H1 (cell line): ENCODE measurements at regions not wholly inside any gene's neighbourhood (a gene's known extent, or its start where the extent isn't known, plus 50 kb on each side); places are given as distances from the start of the nearest gene placed in this dataset.

ENCODE experiments used
- CTCF ChIA-PET: fragments of 300-600 bp; sonication (Branson Sonifier 250); formaldehyde crosslinking; loops from one replicate; lab custom pipeline; 2021; ENCODE audit not compliant: partially characterized antibody; lab: Charles Lee
- POLR2A ChIA-PET: fragments of 300-600 bp; sonication (Branson Sonifier 250); formaldehyde crosslinking; loops from one replicate; lab custom pipeline; 2021; ENCODE audit warnings: inconsistent platforms; ENCODE audit not compliant: partially characterized antibody; lab: Charles Lee
- DNase-seq, 2 experiments: peaks; one replicate each; pipeline versions ENCODE4 v3.0.0 to v3.0.0-alpha.2; 2010 to 2022; ENCODE audit warnings: low spot score in 2 of 2, low read depth in 1 of 2, mixed read lengths in 1 of 2
- FAIRE-seq: peaks from 2 replicates; lab custom pipeline; 2011; peaks lifted over from hg19 to GRCh38; lab: Jason Lieb, UNC
- H2AFZ ChIP-seq: 2 replicates; pipeline ENCODE4 v1.8.1; 2012; ENCODE audit warnings: low read length, inconsistent platforms
- H2AK5ac ChIP-seq: 2 replicates; pipeline ENCODE4 v1.6.1; 2013; ENCODE audit warnings: low read depth, low read length
- H2BK120ac ChIP-seq: replicated peaks from 2 replicates; pipeline ENCODE3; 2013; ENCODE audit warnings: low read depth, low read length, inconsistent platforms
- H2BK12ac ChIP-seq: 2 replicates; pipeline ENCODE4 v1.6.1; 2013; ENCODE audit warnings: low read depth, low read length
- H2BK15ac ChIP-seq: 2 replicates; pipeline ENCODE4 v1.6.1; 2013; ENCODE audit warnings: low read length
- H2BK20ac ChIP-seq: 2 replicates; pipeline ENCODE4 v1.6.1; 2013; ENCODE audit warnings: low read length
- H2BK5ac ChIP-seq: 2 replicates; pipeline ENCODE4 v1.6.1; 2013; ENCODE audit warnings: low read depth, low read length
- H3K14ac ChIP-seq: 2 replicates; pipeline ENCODE4 v1.6.1; 2013; ENCODE audit warnings: inconsistent platforms; ENCODE audit not compliant: insufficient read length
- H3K18ac ChIP-seq: 2 replicates; pipeline ENCODE4 v1.6.1; 2013; ENCODE audit warnings: low read length; ENCODE audit errors: extremely low read depth
- H3K23ac ChIP-seq: 2 replicates; pipeline ENCODE4 v1.6.1; 2013; ENCODE audit warnings: inconsistent platforms; ENCODE audit not compliant: insufficient read length
- H3K23me2 ChIP-seq: 2 replicates; pipeline ENCODE4 v1.6.1; 2013; ENCODE audit warnings: low read depth, low read length
- H3K27ac ChIP-seq: 2 replicates; pipeline ENCODE4 v1.6.1; 2011; ENCODE audit warnings: low read depth, low read length, inconsistent platforms
- H3K27me3 ChIP-seq, 4 experiments: replicated peaks in 1 of 4; 1 replicate in 1 of 4; 2 replicates in 3 of 4; pipeline versions ENCODE4 v1.6.1 to v1.8.1; 2011 to 2013; ENCODE audit warnings: low read length in 3 of 4, mild to moderate bottlenecking in 3 of 4, inconsistent platforms in 2 of 4, mixed read lengths in 2 of 4, moderate library complexity in 1 of 4; ENCODE audit not compliant: control insufficient read depth in 3 of 4, insufficient read depth in 3 of 4; ENCODE audit errors: extremely low read depth in 1 of 4
- H3K36me3 ChIP-seq, 4 experiments: 2 replicates each; pipeline versions ENCODE4 v1.6.1 to v1.8.1; 2011 to 2013; ENCODE audit warnings: mild to moderate bottlenecking in 4 of 4, low read length in 3 of 4, moderate library complexity in 2 of 4, control low read depth in 1 of 4, inconsistent platforms in 1 of 4; ENCODE audit not compliant: insufficient read depth in 4 of 4, control insufficient read depth in 2 of 4
- H3K4ac ChIP-seq: replicated peaks from 2 replicates; pipeline ENCODE3; 2013; ENCODE audit warnings: low read length, low read depth, mixed read lengths, inconsistent platforms; ENCODE audit not compliant: insufficient read length
- H3K4me1 ChIP-seq, 4 experiments: replicated peaks in 1 of 4; 1 replicate in 1 of 4; 2 replicates in 3 of 4; pipeline versions ENCODE4 v1.6.1 to v1.8.1; 2011 to 2013; ENCODE audit warnings: low read length in 3 of 4, inconsistent platforms in 2 of 4, mixed read lengths in 1 of 4; ENCODE audit not compliant: insufficient read depth in 4 of 4, control insufficient read depth in 3 of 4
- H3K4me2 ChIP-seq, 2 experiments: 2 replicates each; pipeline versions ENCODE4 v1.6.1 to v1.8.1; 2011 to 2013; ENCODE audit warnings: low read depth in 2 of 2, low read length in 2 of 2, control low read depth in 1 of 2, inconsistent platforms in 1 of 2, mild to moderate bottlenecking in 1 of 2; ENCODE audit not compliant: insufficient read depth in 1 of 2
- H3K4me3 ChIP-seq, 4 experiments: fragments of 200-600, 300-600 bp in 1 of 4; sonication (generic), shearing (Covaris generic), sonication (Bioruptor Twin) in 1 of 4; 2 replicates each; pipeline versions ENCODE4 v1.5.1 to v1.8.1; 2011 to 2016; ENCODE audit warnings: low read length in 4 of 4, low read depth in 3 of 4, control low read depth in 2 of 4, inconsistent platforms in 2 of 4, mild to moderate bottlenecking in 2 of 4, mixed read lengths in 1 of 4, moderate library complexity in 1 of 4; ENCODE audit not compliant: insufficient read depth in 2 of 4; ENCODE audit errors: extremely low read depth in 1 of 4
- H3K56ac ChIP-seq: replicated peaks from 2 replicates; pipeline ENCODE3; 2013; ENCODE audit warnings: low read depth, mild to moderate bottlenecking, mixed read lengths, low read length, inconsistent platforms; ENCODE audit not compliant: insufficient read length
- H3K79me1 ChIP-seq: 2 replicates; pipeline ENCODE4 v1.6.1; 2013; ENCODE audit warnings: low read depth, low read length, control low read depth
- H3K79me2 ChIP-seq, 2 experiments: 2 replicates each; pipeline versions ENCODE4 v1.6.1 to v1.8.1; 2012 to 2013; ENCODE audit warnings: low read length in 2 of 2, mild to moderate bottlenecking in 2 of 2, inconsistent platforms in 1 of 2; ENCODE audit not compliant: insufficient read depth in 2 of 2, control insufficient read depth in 1 of 2
- H3K9ac ChIP-seq, 4 experiments: replicated peaks in 1 of 4; 1 replicate in 1 of 4; 2 replicates in 3 of 4; pipeline versions ENCODE4 v1.6.1 to v1.8.1; 2011 to 2013; ENCODE audit warnings: low read depth in 3 of 4, low read length in 3 of 4, control low read depth in 2 of 4, mild to moderate bottlenecking in 2 of 4, moderate library complexity in 2 of 4, inconsistent platforms in 1 of 4; ENCODE audit errors: extremely low read depth in 1 of 4
- H3K9me3 ChIP-seq, 2 experiments: 2 replicates each; pipeline versions ENCODE4 v1.6.1 to v1.8.1; 2012 to 2013; ENCODE audit warnings: mild to moderate bottlenecking in 2 of 2, moderate library complexity in 2 of 2, control low read depth in 1 of 2, inconsistent platforms in 1 of 2, low read depth in 1 of 2, low read length in 1 of 2, mixed read lengths in 1 of 2; ENCODE audit not compliant: insufficient read depth in 2 of 2
- H4K20me1 ChIP-seq, 2 experiments: replicated peaks in 1 of 2; 2 replicates each; pipeline versions ENCODE3 to v1.8.1; 2011 to 2013; ENCODE audit warnings: inconsistent platforms in 2 of 2, low read length in 2 of 2, mild to moderate bottlenecking in 1 of 2; ENCODE audit not compliant: insufficient read depth in 2 of 2, control insufficient read depth in 1 of 2
- H4K5ac ChIP-seq: 2 replicates; pipeline ENCODE4 v1.6.1; 2013; ENCODE audit warnings: low read length, low read depth, mixed read lengths, inconsistent platforms; ENCODE audit not compliant: insufficient read length
- H4K8ac ChIP-seq: 2 replicates; pipeline ENCODE4 v1.8.0; 2013; ENCODE audit warnings: mild to moderate bottlenecking, moderate library complexity, low read length, inconsistent platforms; ENCODE audit not compliant: insufficient read depth; ENCODE audit errors: extremely low read depth
- H4K91ac ChIP-seq: replicated peaks from 2 replicates; pipeline ENCODE3; 2013; ENCODE audit warnings: low read length, mixed read lengths, inconsistent platforms; ENCODE audit not compliant: insufficient read length
- CHD2 ChIP-seq: IDR thresholded peaks from 2 replicates; pipeline ENCODE4 v1.6.1; 2012; ENCODE audit warnings: low read length, improper control_type of control experiment
- CREB1 ChIP-seq: IDR thresholded peaks from 2 replicates; pipeline ENCODE4 v1.6.1; 2012; ENCODE audit warnings: inconsistent platforms
- EP300 ChIP-seq, 2 experiments: IDR thresholded peaks; 1 replicate in 1 of 2; 2 replicates in 1 of 2; pipeline ENCODE4 v1.6.1; 2011 to 2012; ENCODE audit warnings: low read depth in 2 of 2, low read length in 2 of 2, mild to moderate bottlenecking in 2 of 2, borderline replicate concordance in 1 of 2, inconsistent platforms in 1 of 2, moderate library complexity in 1 of 2
- JUND ChIP-seq: IDR thresholded peaks from 2 replicates; pipeline ENCODE4 v1.6.1; 2011; ENCODE audit warnings: mild to moderate bottlenecking, improper control_type of control experiment, low read length
- SIN3A ChIP-seq, 2 experiments: IDR thresholded peaks in 1 of 2; conservative IDR thresholded peaks in 1 of 2; 2 replicates each; pipeline ENCODE4 v1.6.1; 2011 to 2012; ENCODE audit warnings: low read length in 2 of 2, improper control_type of control experiment in 1 of 2, low read depth in 1 of 2, mild to moderate bottlenecking in 1 of 2
- ZNF274 ChIP-seq: IDR thresholded peaks from 2 replicates; pipeline ENCODE4 v1.7.0; 2012; ENCODE audit warnings: low read length, borderline replicate concordance; ENCODE audit errors: extremely low read depth
- WGBS, 2 experiments: shearing (Covaris generic) in 1 of 2; methylation state at CpG; one replicate each; pipeline versions ENCODE4 v1.1.6 to v1.1.7; 2013 to 2015; ENCODE audit warnings: low lambda C conversion rate in 2 of 2, mixed read lengths in 2 of 2, inconsistent platforms in 1 of 2, low coverage in 1 of 2, missing lambda C conversion rate in 1 of 2; ENCODE audit not compliant: insufficient replicate concordance in 2 of 2, insufficient coverage in 1 of 2, insufficient read length in 1 of 2; ENCODE audit errors: extremely low coverage in 1 of 2, missing lambda C conversion rate in 1 of 2; 5-methylcytosine and 5-hydroxymethylcytosine counted together
- TF ChIP-seq, protein P1 (sequence below): IDR thresholded peaks from 2 replicates; pipeline ENCODE4 v1.6.1; 2011; ENCODE audit warnings: low read length, improper control_type of control experiment
- TF ChIP-seq, protein P2 (sequence below), 3 experiments: IDR thresholded peaks; 1 replicate in 2 of 3; 2 replicates in 1 of 3; pipeline versions ENCODE4 v1.5.1 to v1.6.1; 2011; ENCODE audit warnings: low read length in 3 of 3, mild to moderate bottlenecking in 3 of 3, inconsistent platforms in 2 of 3, low read depth in 1 of 3, moderate library complexity in 1 of 3; ENCODE audit not compliant: insufficient read depth in 1 of 3; ENCODE audit errors: control extremely low read depth in 1 of 3
- TF ChIP-seq, protein P3 (sequence below): IDR thresholded peaks from 2 replicates; pipeline ENCODE4 v1.6.1; 2012; ENCODE audit warnings: inconsistent platforms

DNA sequence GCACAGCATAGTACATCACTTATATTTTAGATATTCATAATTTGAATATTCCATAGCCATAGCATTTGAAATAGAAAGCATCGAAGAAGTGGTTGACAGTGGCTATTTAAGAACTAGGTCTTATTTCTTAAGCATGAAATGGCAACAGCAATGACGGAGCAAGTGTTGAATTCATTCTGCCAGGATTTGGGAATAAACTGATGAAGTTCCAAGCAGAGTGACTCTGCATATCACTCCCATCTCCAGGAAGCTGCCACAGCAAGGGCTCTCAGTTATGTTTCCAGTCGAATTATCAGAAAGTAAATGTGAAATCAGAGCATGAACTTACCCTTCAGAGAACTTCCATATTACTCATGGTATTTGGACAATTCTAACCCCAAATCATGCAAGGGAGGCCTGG lies 208.1 kb downstream of the IKZF2 start:
- no peak overlapping the region for H4K5ac ChIP-seq
- H3K23me2 ChIP-seq, result no peaks in the 10 kb centered on the region
- H3K79me1 ChIP-seq, result no peaks in the 10 kb centered on the region
- H3K36me3 ChIP-seq, result no peaks in the 10 kb centered on the region
- peaks cover 2 to 9% (median 6%) of the 10 kb centered on the region in 4 experiments; a peak in 6 of 7 replicates for H3K4me1 ChIP-seq
- no peak overlapping the region for H2BK5ac ChIP-seq
- no peak overlapping the region for H4K8ac ChIP-seq
- no peak overlapping the region for H2BK20ac ChIP-seq
- no peak overlapping the region for H3K4me2 ChIP-seq
- no peak overlapping the region for H3K18ac ChIP-seq
- DNase-seq (no peak), FAIRE-seq (no peak)
- no peak overlapping the region for H3K4me3 ChIP-seq
- WGBS, 2 experiments, result 84% methylated on average over 3 of the region's 3 CpGs; no CpG with 5 or more reads in 1 of the 2 experiments
- H2BK120ac ChIP-seq, result no peak overlapping the region
- no peaks in the 10 kb centered on the region for H3K27me3 ChIP-seq
- no peak overlapping the region for H3K4ac ChIP-seq
- H3K27ac ChIP-seq, result no peak overlapping the region
- H2AFZ ChIP-seq, result no peak overlapping the region
- H3K9ac ChIP-seq, result no peak overlapping the region
- H3K56ac ChIP-seq, result no peak overlapping the region
- H3K9me3 ChIP-seq, result no peaks in the 10 kb centered on the region
- no peak overlapping the region for H3K23ac ChIP-seq
- H3K14ac ChIP-seq, result no peak overlapping the region
- 0 out of 2 replicates have a peak overlapping the region, but pooled peaks have one; percentile 12 for H2BK12ac ChIP-seq
- TF ChIP-seq ZNF274, result no peak
- TF ChIP-seq SIN3A (conservative IDR thresholded peaks at IDR 0.05 in 1 of 2, IDR thresholded peaks at IDR 0.05 in 1 of 2; ENCODE audit: low read depth in 1 of 2, low read length in 2 of 2), result no peak
- TF ChIP-seq, protein P1, sequence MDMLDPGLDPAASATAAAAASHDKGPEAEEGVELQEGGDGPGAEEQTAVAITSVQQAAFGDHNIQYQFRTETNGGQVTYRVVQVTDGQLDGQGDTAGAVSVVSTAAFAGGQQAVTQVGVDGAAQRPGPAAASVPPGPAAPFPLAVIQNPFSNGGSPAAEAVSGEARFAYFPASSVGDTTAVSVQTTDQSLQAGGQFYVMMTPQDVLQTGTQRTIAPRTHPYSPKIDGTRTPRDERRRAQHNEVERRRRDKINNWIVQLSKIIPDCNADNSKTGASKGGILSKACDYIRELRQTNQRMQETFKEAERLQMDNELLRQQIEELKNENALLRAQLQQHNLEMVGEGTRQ, result no peak
- no peak for TF ChIP-seq JUND
- no peak for TF ChIP-seq CREB1
- TF ChIP-seq EP300 (IDR thresholded peaks at IDR 0.05; ENCODE audit: borderline replicate concordance in 1 of 2, low read depth in 2 of 2, low read length in 2 of 2), result no peak
- TF ChIP-seq, protein P2, sequence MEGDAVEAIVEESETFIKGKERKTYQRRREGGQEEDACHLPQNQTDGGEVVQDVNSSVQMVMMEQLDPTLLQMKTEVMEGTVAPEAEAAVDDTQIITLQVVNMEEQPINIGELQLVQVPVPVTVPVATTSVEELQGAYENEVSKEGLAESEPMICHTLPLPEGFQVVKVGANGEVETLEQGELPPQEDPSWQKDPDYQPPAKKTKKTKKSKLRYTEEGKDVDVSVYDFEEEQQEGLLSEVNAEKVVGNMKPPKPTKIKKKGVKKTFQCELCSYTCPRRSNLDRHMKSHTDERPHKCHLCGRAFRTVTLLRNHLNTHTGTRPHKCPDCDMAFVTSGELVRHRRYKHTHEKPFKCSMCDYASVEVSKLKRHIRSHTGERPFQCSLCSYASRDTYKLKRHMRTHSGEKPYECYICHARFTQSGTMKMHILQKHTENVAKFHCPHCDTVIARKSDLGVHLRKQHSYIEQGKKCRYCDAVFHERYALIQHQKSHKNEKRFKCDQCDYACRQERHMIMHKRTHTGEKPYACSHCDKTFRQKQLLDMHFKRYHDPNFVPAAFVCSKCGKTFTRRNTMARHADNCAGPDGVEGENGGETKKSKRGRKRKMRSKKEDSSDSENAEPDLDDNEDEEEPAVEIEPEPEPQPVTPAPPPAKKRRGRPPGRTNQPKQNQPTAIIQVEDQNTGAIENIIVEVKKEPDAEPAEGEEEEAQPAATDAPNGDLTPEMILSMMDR (IDR thresholded peaks at IDR 0.05; ENCODE audit: control extremely low read depth in 1 of 3, insufficient read depth in 1 of 3, low read depth in 1 of 3, low read length in 3 of 3), result no peak
- TF ChIP-seq, protein P3, sequence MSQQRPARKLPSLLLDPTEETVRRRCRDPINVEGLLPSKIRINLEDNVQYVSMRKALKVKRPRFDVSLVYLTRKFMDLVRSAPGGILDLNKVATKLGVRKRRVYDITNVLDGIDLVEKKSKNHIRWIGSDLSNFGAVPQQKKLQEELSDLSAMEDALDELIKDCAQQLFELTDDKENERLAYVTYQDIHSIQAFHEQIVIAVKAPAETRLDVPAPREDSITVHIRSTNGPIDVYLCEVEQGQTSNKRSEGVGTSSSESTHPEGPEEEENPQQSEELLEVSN, result no peak
- no peak for TF ChIP-seq CHD2
- H4K20me1 ChIP-seq, result no peaks in the 10 kb centered on the region
- H2BK15ac ChIP-seq, result no peak overlapping the region
- no peaks in the 10 kb centered on the region for H3K79me2 ChIP-seq
- no peak overlapping the region for H4K91ac ChIP-seq
- POLR2A ChIA-PET, result no interaction called here
- no peak overlapping the region for H2AK5ac ChIP-seq
- CTCF ChIA-PET, result interaction anchor here (1.0 kb wide), 1 partner anchor 51 kb away, joined by 3 read pairs; no protein-coding TSS in a partner anchor
